ENCODE measurements at regions not wholly inside any gene's neighbourhood (a gene's known extent, or its start where the extent isn't known, plus 50 kb on each side); places are given as distances from the start of the nearest gene placed in this dataset.

DNA sequence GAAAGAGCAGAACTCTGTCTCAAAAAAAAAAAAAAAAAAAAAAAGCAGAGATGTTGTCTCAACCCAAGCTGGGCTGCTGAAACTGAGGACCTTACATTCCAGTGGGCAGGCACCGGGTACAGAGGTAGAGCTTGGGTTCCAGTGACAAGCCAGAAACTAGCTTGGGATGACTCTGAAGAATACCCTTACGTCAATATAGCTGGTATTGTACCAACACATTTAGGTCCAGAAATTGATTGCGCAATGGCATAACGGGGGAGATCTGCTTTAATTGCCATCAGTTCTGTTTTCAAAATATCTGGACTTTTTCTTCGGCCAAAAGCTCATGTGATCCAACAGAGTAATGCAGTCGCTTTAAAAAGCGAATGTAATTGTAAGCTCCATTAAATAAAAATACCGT lies 103.1 kb upstream of the UBL3 start:
- no peak for DNase-seq

- DNase-seq, result no peak
Measured at GRCh38 chr13:29952245-29952644, 101.8 kb upstream of the UBL3 start.

GRCh38 chr13:29948791-29949190 lies 98.4 kb upstream of the UBL3 start:
- no peak for DNase-seq

DNA sequence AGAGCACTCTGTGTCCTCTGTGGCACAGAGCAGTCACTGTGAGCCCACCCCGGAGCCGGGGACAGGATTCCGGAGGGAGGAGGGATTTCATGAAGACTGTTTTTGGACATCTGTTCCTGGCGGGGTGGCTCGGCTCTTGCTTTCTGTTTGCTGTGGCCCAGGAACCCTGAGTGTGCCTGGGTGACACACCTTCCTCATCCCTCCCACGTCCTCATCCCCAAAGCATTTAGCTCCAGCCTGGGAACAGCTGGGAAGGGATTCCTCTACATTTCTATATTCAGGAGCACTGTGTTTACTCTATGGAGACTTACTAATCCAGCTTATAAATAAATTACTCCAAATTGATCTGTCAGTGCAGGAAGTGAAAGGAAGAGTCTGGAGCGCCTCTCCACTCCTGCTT lies 97.8 kb upstream of the UBL3 start:
- no peak for DNase-seq

DNA sequence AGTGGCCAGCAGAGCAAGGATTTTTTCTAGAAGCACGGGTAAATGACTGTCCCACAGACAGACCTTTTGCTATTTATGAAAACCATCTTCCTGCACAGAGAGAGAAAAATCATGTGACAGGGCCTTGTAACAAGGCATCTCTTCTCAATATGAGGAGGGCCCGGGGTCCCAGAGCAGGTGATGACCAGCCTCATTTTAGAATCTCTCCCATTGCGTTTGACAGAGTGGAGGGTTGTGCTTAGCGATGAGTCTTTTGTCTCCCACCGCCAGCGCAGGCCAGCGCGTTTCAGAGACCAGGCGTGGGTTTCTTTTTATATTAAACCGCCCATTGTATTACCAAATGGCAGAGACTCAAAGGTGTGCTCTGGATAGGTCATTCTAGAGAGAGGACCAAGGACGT lies 97.4 kb upstream of the UBL3 start:
- no peak for DNase-seq

DNA sequence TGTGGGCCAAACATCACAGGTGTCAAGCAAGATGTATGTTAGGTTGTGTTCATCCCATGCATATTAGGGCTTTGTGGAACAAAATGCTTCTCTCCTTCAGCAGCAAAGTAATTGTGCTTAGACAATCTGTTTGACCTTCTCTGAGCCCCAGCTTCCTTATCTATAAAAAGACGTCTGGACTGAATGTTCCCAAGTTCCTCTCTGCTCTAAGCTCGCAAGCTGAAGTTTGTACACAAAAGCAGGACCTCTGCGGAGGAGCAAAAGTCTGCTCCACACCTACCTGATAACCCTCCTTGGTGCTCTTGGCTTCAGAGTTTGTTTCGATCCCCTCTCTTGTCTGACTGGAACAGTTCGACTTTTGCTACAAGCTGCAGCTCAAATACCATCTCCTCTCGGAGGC lies 95.7 kb upstream of the UBL3 start:
- no peak for DNase-seq

DNA sequence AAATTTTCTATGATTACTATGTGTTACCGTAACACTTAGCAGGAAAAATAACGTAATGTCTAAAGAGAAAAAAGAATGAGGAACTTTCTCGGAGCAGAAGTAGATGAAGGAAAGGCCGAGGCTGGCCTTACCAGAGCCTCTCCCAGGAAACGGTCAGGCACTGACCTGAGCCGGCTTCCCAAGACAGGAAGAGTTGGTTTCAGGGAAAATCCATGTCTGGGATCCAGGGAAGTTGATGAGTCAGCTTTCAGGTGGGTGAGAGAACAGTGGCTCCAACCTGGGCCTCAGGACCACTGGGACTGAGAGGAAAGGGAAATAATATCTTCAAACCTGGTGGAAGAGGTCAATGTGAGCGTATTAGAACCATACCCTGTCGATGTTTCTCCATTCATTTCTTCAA lies 93.3 kb upstream of the UBL3 start:
- peak in 1 of 2 donors; percentile 32 for DNase-seq

DNA sequence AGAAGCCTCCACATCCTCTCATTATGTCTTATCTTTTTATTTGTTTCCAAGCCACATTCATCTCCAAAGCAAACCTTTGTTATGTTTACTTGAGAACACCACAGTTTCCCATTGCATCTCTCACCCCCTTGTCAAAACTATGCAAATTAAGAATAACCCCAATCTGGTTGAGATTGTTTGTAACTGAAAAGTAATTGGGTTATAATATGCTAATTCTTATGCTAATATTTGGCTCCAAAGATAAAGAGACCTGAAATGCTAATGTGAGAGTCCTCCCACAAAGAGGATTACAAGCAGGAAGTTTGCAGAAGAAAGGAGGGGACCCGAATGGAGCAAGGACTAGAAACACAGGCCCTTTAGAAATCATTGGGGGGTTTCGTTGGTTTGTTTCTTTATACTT lies 92.9 kb upstream of the UBL3 start:
- no peak for DNase-seq

GRCh38 chr13:29940715-29941114 lies 90.3 kb upstream of the UBL3 start:
- no peak for DNase-seq

DNA sequence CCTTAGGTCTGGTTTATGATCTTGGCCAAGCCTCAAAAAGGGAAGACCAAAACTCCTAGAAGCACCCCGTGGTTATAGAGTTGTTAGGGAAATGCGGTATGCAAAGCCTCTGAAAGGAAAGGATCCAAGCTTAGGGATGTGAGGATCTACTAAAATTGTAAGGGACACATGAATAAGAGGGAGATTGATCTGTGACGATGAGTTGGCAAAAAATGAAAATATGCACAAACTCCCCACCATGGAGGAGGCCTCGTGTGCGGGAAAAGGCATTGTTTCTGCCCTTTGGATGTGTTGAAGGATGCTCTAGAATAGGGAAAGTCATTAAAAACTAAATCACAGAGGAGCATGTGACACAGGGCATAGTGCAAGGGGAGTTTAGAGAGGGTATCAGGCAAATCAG lies 88.7 kb upstream of the UBL3 start:
- DNase-seq, result no peak

GRCh38 chr13:29937841-29938240 lies 87.4 kb upstream of the UBL3 start:
- no peak for DNase-seq

DNA sequence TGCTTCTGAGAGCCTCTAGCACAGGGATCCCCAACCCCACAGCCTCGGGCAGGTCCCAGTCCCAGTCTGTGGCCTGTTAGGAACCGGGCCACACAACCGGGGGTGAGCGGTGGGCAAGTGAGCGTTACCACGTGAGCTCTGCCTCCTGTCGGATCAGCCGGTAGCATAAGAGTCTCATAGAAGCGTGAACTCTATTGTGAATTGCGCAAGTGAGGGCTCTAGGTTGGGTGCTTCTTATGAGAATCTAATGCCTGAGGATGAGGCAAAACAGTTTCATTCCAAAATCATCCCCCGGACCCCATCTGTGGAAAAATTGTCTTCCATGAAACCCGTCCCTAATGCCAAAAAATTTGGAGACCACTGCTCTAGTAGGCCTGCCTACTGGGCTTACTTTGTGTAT lies 87.0 kb upstream of the UBL3 start:
- DNase-seq, result no peak

GRCh38 chr13:29936956-29937355 lies 86.5 kb upstream of the UBL3 start:
- DNase-seq, result no peak

DNA sequence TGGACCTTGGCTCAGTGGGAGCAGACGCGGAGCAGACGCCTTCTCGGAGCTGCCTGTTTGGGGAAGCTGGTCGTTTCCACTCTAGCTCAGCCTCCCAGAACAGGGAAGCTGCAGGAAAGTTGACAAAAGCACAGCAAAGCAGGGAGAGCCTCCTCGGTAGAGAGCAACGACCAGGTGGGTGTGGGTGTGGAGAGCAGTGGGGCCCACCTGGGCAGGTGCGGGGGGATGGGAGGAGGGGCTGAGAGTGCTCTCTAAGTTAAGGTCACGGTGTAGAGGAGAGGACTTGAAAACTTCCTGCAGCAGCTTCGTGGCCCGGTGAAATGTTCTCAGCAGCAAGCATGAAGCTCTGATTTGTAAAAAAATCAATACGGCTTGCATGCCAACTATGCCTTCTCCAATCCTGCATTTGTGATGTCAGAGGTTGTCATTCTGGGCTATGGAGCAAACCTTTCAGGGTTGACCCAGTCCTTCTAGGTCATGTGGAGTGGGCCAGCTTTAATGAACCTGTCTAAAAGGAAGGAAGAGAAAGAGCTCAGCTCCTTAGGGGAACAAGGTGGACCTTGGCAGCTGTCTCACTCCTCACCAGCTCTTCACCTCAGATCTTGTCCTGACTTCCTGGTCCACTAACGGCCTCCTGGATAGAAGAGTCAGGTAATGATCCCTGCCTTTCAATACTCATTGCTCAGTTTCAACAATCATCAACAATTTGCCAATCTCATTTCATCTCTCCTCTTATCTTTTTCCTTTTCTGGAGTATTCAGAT lies 85.8 kb upstream of the UBL3 start:
- peak; percentile 50 to 69 for DNase-seq

DNA sequence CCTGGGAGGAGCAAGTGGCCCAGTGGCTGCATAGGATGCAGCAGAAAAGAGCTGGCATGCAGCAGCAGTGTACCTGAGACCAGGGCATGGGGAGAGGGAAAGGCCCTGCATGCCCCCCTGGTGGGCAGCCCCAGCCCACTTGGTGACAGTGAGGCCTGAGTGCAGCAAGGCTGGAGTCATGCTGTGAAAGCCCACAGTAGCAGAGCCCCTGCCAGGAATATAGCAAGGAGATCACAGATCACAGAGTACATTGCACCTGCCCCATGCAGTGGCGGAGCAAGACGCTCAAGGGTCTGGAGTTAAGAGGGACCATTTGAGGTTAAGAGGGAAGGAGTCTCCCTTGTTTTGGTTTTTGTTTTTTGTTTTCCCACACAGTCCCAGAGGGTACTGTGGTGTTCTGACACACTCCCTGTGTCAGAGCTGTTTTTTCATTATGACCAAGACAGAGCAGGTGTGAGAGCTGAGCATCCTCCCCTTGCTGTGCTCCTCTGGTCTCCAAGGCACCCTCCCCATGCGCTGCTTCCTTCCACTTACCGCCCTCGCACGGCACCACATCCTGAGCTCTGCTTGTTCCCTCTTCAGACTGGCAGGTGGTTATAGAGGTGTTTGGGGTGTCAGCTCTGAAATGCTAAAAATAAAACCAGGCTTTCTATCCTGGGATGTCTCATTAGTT lies 85.0 kb upstream of the UBL3 start:
- DNase-seq, result no peak

- DNase-seq, result no peak
Measured at GRCh38 chr13:29934531-29935308, 84.3 kb upstream of the UBL3 start.

DNA sequence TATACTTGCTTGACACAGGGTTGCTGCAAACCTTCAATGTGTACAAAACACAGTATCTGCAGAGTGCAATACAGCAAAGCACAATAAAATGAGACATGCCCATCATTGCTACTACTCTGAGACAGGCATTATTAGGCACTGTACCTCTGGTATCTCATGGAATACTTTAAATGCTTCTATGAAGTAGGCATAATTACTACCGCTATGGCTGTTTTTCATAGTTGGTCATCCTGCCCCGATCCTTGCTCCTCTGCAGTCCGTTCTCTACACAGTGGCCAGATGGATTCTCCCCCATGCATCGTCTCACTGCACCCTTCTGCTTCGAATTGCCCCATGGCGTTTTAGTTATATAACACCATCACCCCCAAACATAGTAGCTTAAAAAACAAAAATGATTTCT lies 83.0 kb upstream of the UBL3 start:
- no peak for DNase-seq

GRCh38 chr13:29931696-29932095 lies 81.3 kb upstream of the UBL3 start:
- no peak for DNase-seq

- DNase-seq, result no peak
Measured at GRCh38 chr13:29929062-29929847, 78.8 kb upstream of the UBL3 start.

DNA sequence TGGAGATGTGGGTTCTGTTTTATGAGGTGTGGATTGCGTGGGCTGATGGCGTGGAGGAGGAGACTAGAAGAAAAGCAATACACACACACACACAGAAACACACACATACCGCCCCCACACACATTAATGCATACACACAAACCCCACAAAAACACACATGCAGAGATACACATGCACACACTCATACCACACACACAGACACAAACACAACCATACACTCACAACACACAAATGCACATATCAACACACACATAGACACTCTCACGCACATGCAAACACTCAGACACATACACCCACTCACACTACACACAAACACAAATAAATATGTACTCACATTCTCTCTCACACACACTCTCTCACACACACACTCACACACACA lies 75.7 kb upstream of the UBL3 start:
- DNase-seq, result no peak

GRCh38 chr13:29925457-29926097 lies 75.2 kb upstream of the UBL3 start:
- DNase-seq, result peak; percentile 81 to 84

Data from inflammatory macrophage (primary cell).